TTC549 (cell line): ENCODE measurements at regions not wholly inside any gene's neighbourhood (a gene's known extent, or its start where the extent isn't known, plus 50 kb on each side); places are given as distances from the start of the nearest gene placed in this dataset.

ENCODE experiments used
- FAIRE-seq: peaks from 2 replicates; lab custom pipeline; 2012; peaks lifted over from hg19 to GRCh38; lab: Jason Lieb, UNC

DNA sequence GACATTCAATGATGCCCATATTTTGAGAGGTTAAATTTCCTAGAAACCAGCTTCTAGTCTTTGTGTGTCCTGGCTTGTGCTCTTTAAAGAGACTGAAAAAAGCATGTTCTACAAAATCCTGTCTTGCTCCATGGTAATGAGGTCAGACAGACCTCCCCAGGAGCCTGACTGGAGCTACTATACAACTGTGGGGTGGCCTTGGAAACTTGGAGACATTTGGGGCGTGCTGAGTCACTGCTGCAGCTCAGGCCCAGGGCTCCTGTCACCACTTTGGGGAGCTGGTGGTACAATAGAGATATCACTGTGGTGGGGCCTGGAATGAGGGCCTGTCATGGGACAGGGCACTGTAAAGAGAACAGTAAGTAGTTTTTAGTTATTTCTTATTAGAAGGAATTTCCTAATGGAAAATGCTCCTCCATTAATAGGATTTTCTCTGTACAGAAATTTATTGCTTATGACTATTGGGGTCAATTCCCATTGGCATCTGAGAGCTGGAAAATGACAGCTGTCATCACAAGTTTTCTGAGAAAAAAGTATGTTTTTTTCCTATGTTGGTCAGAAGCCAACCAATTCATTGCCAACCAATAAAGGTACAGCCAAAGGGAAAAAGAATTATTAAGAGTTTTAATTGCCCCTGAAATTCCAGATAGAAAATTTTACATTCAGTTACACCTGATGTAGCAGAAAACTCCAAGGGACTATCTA lies 207.4 kb upstream of the JADE1 start:
- FAIRE-seq: no peak

DNA sequence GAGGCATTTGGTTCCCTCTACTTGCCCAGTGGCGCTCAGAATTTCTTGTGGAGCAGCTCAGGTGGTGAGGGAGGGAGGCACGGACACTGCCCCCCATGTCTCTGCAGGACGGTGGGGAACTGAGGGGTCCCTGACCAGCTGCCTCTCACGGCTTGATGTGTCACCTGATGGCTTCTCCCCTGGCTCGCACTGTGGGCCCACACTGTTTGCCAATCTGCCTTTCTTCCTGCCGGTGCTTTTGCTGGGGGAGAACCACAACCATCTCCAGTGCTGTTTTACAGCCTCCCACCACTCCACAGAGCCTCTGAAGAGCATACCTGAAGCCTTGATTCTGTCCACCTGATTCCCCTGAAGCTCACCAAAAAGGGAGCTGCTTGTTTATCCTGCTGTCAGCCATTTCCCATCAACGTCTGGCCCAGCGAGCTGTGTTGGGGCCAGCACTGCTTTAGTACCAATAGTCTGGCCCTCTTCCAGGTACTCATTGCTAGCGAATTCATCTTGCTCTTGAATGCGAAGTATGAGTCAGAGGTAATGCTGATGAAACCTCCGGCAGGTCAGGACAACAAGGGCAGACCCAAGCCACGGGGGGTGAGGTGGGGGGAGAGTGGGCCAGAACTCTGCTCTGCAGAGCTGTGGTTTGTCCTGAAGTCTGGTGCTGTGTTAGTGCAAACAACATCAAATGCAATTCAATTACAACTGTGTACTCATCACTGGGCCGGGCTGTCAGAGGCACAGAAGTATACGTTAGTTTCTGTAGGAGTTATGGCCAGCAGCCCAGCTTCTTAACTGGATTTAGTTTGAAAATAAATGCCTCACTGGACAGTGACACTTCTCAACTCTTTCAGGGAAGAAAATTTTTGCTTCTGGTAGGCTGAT lies 208.3 kb upstream of the JADE1 start:
- FAIRE-seq: no peak

- FAIRE-seq: no peak
Measured at GRCh38 chr4:128600410-128600809, 209.1 kb upstream of the JADE1 start.

DNA sequence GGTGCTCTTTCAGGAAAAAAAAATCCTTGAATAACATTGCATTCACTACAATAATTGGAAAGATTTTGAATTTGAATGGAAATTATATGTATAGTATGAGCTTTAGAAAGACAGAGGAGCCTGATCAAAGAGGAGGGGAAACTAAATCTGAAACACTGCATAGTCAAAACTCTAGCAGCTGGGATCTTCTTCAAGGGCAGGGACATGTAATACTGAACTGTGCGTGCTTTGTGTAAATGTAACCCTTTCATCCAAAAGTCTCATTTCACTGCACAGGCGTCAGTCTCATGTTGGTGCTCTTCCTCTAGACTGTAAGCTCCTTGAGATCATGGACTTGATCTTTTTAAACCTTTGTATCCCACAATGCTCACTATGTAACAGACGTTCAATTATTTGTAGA lies 212.0 kb upstream of the JADE1 start:
- no peak for FAIRE-seq

- no peak for FAIRE-seq
Measured at GRCh38 chr4:128596853-128597252, 212.6 kb upstream of the JADE1 start.

- FAIRE-seq: no peak
Measured at GRCh38 chr4:128596115-128596514, 213.4 kb upstream of the JADE1 start.

DNA sequence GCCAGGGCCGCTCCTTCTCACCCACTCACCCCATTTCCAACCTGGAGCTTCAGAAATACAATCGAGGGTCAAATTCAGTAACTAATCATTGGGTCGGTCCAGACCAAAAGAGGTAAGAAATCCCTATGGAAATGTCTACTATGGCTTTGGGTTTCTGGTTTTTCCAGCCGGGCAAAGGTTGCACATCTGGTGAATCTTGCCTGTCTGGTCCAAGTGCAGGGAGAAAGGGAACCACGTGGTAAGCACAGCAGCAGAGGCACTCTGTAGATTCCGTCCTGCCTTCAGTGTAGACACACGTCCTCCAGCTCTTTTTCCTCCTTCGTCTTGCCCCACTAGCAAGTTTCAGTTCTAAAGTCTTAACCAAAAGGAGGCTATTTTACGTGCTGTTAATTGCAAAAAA lies 218.0 kb upstream of the JADE1 start:
- no peak for FAIRE-seq

- FAIRE-seq: no peak
Measured at GRCh38 chr4:128590773-128591172, 218.7 kb upstream of the JADE1 start.

DNA sequence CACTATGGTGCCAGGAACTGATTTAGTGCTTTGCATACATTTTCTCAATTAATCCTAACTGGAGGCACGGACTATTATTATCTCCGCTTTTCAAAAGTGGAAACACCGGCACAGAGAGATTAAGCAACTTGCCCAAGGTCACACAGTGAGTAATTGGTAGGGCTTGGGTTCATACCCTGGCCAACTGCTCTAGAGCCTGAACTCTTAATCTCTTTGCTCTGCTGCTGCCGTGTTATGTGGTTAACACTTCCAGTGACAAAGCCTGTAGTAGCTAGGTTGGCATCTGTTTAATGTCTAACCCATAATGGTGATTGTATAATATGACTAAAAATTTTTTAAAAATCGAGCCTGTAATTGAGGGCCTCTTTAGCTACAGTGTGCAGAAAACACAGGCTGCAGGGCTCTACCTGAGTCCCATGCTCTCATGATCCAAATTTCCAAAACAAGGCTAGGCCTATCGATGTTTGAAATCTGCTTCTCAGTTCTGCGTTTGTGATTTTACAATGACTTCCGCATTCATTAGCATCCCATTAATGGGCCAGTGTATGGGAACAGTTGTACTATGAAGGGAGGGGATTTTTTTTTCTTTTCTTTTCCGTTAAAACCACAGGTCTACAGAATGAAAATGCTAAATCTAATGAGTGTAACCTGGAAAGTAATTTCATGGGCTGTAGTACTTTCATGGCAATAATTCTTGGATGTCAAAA lies 219.3 kb upstream of the JADE1 start:
- FAIRE-seq: no peak

- no peak for FAIRE-seq
Measured at GRCh38 chr4:128589384-128589965, 220.0 kb upstream of the JADE1 start.

- FAIRE-seq: no peak
Measured at GRCh38 chr4:128587382-128587781, 222.1 kb upstream of the JADE1 start.

GRCh38 chr4:128583753-128584712 lies 225.5 kb upstream of the JADE1 start:
- no peak for FAIRE-seq

- FAIRE-seq: no peak
Measured at GRCh38 chr4:128582427-128582870, 227.1 kb upstream of the JADE1 start.

GRCh38 chr4:128579154-128579853 lies 230.2 kb upstream of the JADE1 start:
- FAIRE-seq: no peak

GRCh38 chr4:128574706-128575105 lies 234.8 kb upstream of the JADE1 start:
- peak; percentile 15 for FAIRE-seq

DNA sequence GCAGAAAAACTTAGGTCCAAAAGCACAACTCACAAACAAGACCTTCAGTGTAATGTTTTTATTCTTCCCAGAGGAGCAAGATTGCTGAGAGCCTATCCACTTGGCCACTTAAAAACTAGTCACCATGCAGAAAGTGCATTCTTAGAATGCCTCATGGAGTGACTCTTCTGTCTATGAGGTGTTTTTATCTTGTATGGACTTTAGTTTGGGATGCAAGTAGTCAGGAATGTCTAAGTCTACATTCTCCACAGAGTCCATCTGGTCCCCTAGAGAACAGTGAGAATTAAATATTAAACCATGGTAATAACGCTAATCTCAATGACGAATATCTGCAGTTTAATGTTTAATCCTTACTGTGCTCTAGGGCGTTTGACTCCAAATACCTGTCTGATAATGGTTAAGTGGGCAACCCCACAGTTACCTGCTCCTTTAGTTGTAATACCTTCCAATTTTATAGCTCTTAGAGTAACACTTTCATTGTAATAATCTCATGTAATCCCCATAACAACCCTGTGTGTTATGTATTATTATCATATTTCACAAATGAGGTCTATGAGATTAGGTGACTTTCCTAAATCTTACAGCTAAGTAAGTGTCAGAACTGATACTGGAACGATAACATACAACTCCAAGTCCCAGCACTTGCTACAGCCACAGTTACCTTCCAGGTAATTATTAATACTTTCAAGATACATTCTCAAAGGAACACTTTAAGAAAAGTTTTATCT lies 235.6 kb upstream of the JADE1 start:
- no peak for FAIRE-seq

- no peak for FAIRE-seq
Measured at GRCh38 chr4:128572778-128573241, 236.7 kb upstream of the JADE1 start.

DNA sequence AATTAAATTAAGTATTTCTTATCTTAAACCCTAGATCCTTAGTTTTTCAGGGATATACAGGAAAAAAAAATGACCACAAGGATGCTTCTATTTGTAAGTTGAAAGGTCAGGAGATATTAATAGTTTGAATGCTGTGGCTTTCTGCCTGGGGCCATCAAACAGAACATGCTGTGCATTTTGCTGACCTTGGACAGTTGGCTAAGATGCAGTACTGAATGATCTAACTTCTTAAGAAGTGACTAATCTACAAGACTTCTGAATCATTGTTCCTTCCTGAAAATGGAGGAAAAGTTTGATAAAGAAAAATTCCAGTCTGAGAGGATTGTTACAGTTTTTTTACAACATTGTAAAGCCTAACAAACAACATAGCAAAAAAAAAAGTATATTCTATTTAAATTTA lies 237.8 kb upstream of the JADE1 start:
- no peak for FAIRE-seq

GRCh38 chr4:128570387-128570975 lies 239.0 kb upstream of the JADE1 start:
- no peak for FAIRE-seq

GRCh38 chr4:128566693-128567092 lies 242.8 kb upstream of the JADE1 start:
- FAIRE-seq: no peak
